Epithelial cell of proximal tubule (primary cell): ENCODE measurements at regions not wholly inside any gene's neighbourhood (a gene's known extent, or its start where the extent isn't known, plus 50 kb on each side); places are given as distances from the start of the nearest gene placed in this dataset.

Source experiments
- DNase-seq: peaks from one replicate; pipeline ENCODE4 v3.0.0-alpha.2; 2011; ENCODE audit warnings: low read depth
- H3K4me3 ChIP-seq: 2 replicates; pipeline ENCODE4 v1.5.1; 2011; ENCODE audit warnings: low read depth, mild to moderate bottlenecking, low read length
- CTCF ChIP-seq: conservative IDR thresholded peaks from 2 replicates; pipeline ENCODE4 v1.5.1; 2012; ENCODE audit warnings: low read depth, mild to moderate bottlenecking, low read length

DNA sequence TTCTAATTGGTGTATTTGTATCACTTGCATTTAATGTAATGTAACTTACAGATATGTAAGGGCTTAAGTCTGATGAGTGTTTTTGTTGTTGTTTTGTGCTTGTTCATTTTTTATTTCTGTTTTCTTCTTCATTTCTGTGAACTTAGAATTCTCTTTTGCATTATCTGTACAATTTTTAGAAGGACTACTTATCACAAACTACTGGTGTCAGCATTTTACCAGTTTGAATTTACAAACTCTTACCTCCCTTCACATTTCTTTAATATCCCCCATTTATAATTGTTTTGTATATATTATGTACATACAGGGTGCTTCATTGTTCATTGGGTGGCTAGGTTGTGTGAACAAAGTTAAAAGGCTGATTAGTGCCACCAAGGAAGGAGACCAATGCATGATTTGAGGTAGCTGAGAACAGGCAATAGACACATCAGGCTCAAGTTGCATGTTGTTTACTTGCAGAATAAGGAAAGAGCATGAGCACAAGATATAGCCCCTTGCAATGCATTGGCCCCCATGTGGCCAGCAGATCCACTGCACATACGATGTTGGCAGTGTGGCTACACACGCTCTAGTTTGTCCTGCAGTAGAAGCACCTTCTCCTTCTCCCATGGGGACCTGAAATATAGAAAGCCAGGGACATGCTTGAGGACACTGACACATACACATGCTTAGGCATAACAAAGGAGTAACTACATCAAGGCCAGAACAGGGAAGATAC, 198.2 kb downstream of the CD8B2 start:
- DNase-seq: no peak
- H3K4me3 ChIP-seq: no peak overlapping the region
- TF ChIP-seq CTCF: no peak

DNA sequence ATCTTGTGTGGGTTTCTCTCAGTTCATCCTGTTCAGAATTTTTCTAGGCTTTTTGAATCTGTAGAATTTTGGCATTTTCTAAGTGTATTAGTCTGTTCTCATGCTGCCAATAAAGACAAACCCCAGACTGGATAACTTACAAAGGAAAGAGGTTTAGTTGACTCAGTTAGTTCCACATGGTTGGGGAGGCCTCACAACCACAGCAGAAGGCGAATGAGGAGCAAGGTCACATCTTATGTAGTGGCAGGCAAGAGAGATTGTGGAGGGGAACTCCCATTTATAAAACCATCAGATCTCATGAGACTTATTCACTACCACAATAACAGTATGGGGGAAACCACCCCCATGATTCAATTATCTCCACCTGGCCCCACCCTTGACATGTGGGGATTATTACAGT, 199.2 kb downstream of the ST6GAL2 start:
- no peak for TF ChIP-seq CTCF
- DNase-seq: no peak

DNA sequence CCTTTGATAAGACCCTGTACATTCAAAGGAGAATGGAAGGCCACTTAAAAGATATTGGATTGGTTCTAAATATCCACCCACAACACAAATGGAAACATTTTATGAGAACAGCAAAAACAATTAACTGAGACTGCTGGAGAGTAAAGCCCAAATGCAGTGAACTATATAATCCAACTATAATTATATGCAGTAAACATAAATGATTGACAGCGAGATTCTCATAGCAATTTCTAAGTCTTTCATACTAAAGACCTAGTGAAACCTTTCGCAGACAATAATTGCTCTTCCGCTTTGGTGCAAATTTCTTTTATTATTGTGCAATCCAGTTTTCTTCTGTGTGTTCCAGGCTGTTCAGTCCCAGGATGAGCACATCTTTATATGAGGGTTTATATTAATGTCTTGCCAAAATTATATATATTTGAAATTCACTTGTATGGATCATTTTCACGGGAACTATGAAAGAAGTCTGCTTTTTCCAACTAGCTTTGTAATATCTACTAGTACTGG, 190.9 kb downstream of the ST6GAL2 start:
- DNase-seq: no peak
- H3K4me3 ChIP-seq: no peak overlapping the region
- TF ChIP-seq CTCF: no peak

More for the DNA sequence above, 199.2 kb downstream of the ST6GAL2 start:
- H3K4me3 ChIP-seq: no peak overlapping the region

DNA sequence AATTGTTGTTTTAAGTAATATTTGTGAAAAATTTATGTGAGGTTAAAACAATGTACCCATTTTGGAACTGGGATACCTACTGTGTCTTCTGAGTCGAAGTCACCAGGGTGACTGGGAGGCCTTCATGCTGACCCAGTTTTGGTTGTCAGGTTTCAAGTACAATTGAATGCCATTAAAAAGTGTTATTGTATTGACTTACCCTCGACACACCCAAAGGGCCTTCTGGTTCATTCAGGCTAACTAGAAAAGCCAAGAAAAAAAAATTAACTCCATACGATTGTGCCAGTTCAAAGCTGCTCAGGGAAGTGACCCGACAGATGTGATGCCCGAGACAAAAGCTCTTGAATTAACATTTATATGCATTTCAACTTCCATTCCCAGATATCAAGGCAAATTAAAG, 190.0 kb downstream of the ST6GAL2 start:
- no peak overlapping the region for H3K4me3 ChIP-seq
- no peak for TF ChIP-seq CTCF
- DNase-seq: no peak

GRCh38 chr2:106700616-106701015, 185.4 kb downstream of the ST6GAL2 start:
- no peak overlapping the region for H3K4me3 ChIP-seq
- TF ChIP-seq CTCF: no peak
- DNase-seq: no peak

DNA sequence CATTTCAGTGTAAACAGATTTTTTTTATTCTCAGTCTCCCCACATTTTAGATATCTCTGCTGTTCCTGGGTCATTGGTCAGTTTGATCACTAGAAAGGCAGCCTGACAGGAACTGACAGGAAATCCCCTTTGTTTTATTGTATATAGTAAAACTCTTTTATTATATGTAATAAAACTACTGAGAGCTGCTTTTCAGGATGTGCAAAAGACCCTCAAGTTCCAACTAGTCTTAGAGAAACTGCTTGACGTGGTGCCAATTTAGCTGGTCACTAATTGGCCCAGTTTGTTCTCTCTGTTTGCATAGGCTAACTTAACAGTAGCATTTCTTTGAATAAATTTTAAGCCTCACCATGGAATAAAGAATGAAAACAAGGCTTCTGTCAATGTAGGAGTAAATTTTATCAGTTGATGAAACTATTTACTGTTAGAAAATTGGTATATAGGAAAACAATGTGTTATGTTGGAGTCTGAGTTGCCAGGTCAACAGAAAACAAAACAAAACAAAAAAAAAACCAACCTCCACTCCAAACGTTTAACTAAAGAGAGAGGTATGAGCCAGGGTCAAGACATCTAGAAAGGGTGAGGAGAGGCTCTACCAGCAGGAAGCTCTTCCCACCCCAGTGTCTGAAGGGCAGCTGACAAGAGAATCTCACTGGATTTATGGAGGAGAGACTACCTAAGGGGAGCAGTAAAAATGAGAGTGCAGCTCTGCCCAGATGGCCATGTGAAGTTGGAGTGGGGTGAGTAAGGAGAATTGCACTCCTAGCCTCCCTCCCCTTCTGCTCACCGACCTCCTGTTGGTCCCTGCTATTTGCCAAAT, 184.6 kb downstream of the ST6GAL2 start:
- TF ChIP-seq CTCF: no peak
- H3K4me3 ChIP-seq: no peak overlapping the region
- DNase-seq: no peak
